ENCODE measurements at regions not wholly inside any gene's neighbourhood (a gene's known extent, or its start where the extent isn't known, plus 50 kb on each side); places are given as distances from the start of the nearest gene placed in this dataset.
"Not testable (repeated sequence)": the region's sequence is repeated elsewhere in the genome, so short reads cannot be mapped to it uniquely, and the experiment has no call there.

DNA sequence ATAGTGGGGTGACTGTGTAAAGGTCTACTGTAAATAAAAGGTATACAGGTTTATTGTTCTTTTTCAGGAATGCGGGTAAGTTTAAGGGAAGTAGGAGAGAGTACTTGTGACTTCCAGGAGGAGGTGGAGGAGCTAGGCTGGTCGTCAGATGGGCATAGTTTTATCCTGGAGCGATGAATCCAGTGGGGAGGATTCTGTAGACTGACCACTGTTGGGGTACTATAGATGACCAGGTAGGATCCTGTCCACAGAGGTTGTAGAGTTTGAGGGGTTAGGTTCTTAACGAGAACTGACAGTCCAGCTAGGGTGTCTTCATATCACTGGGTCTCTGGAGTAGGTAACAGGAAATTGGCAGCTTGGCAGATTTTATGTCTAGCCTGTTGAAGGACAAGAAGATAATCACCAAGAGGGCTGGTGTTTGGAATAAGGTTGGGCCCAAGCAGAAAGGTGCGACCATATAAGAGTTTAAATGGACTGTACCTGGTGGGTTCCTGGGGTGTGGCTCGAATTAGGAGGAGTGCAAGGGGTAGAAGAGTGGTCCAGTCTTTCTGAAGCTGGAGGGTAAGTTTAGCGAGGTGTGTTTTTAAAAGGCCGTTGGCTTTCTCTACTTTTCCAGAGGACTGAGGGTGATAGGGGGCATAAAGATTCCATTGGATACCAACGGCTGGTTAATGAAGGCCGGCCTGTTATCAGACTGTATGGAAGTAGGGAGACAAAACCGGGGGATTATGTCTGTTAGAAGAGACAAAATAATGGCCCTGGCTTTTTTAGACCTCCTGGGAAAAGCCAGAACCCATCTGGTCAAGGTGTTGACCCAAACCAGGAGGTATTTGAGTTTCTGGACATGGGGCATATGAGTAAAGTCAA lies 751.3 kb upstream of the ADGRB3 start:
- no peak overlapping the region for H3K4me3 Mint-ChIP-seq
- peaks cover 12% of the 10 kb centered on the region for H3K9me3 Mint-ChIP-seq
- H3K27me3 Mint-ChIP-seq, result no peaks in the 10 kb centered on the region
- no peaks in the 10 kb centered on the region for H3K36me3 Mint-ChIP-seq (ENCODE audit: low read depth)
- no peak overlapping the region for H3K27ac Mint-ChIP-seq
- no peak for ATAC-seq (replicated peaks)
- peaks cover 4% of the 10 kb centered on the region for H3K4me1 Mint-ChIP-seq

DNA sequence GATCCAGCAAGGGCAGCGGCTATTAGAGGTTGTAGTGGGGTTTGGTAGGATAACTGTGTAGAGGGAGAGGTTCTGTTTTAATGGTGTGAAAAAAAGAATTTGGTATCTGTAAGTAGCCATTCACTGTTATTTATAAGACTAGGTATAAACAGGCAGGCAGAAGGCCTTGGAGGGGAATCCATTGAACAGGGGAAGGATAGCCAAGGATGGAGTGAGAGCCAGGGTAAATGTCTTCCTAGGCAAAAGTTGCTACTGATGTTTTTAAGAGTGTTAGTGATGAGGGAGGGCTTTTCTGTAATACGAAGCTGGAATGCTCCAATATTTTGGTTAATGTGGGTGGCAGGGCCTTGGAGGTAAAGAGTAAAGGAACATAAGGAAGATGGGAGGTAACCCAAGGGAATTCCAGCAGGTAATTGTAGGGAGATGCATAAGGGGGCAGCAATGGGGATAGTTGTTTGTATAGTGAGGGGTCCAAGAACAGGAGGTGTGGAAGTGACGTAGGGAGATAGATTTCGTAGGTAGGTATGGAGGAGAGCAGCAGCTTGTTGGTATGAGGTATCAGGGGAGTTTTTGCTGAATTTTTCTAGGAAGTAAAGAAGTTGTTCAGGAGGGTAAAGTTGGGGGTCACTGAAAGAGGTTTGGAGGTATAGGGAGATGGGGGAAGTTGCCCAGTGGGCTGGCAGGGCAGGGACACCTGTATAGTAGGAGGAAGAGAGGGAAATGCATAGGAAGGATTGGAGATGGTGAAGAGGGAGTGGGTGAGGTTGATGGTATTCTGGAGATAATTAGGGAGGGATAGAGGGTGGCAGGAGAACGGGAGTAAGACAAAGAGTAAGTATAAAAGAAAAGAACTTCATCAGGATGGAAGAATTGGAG lies 752.4 kb upstream of the ADGRB3 start:
- no peaks in the 10 kb centered on the region for H3K4me1 Mint-ChIP-seq
- peaks cover 2% of the 10 kb centered on the region for H3K9me3 Mint-ChIP-seq
- no peaks in the 10 kb centered on the region for H3K36me3 Mint-ChIP-seq (ENCODE audit: low read depth)
- no peak overlapping the region for H3K27ac Mint-ChIP-seq
- H3K27me3 Mint-ChIP-seq, result no peaks in the 10 kb centered on the region
- no peak for ATAC-seq (replicated peaks)
- no peak overlapping the region for H3K4me3 Mint-ChIP-seq

- Mint-ChIP-seq H3K27me3 (no peaks in the 10 kb centered on the region), H3K4me3 (no peak overlapping the region), H3K4me1 (no peaks in the 10 kb centered on the region), H3K9me3 (no peaks in the 10 kb centered on the region), H3K36me3 (ENCODE audit: low read depth) (no peaks in the 10 kb centered on the region), H3K27ac (no peak overlapping the region)
- ATAC-seq (replicated peaks), result no peak
Observed at GRCh38 chr6:67881706-67882065, 753.4 kb upstream of the ADGRB3 start.

DNA sequence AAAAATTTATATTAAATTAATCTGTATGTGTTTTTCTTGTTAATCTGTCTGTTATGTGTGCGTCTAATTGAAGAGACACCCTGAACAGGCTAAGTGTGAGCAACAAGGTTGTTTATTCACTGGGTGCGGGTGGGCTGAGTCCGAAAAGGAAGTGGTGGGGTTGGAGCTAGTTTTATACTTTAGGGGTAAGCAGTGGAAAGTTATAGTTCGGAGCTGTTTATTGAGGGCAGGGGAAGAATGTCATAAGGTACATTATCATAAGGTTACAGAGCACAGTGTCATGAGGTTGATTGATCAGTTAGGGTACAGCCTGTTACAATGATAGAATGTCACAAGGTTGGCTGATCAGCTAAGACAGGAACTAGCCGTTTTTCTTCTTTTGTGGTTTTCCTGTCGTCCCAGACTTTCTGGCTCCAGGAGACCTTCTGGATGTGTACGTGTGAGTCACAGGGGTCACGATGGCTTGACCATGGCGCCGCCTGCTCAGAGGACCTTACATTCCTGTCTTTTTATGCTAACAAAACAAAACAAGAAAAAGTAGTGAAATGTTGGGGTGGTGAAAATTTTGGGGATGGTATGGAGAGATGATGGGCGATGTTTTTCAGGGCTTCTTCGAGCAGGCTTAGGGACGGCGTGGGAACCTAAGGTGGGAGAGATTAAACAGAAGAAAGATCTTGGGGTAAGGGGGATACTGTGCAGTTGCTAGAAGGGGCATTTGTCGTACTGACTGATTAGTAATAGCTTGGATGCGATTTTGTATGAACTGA lies 754.0 kb upstream of the ADGRB3 start:
- Mint-ChIP-seq H3K9me3 (no peaks in the 10 kb centered on the region), H3K4me1 (no peaks in the 10 kb centered on the region), H3K27me3 (no peaks in the 10 kb centered on the region), H3K4me3 (no peak overlapping the region), H3K27ac (no peak overlapping the region), H3K36me3 (ENCODE audit: low read depth) (no peaks in the 10 kb centered on the region)
- ATAC-seq (replicated peaks), result no peak

DNA sequence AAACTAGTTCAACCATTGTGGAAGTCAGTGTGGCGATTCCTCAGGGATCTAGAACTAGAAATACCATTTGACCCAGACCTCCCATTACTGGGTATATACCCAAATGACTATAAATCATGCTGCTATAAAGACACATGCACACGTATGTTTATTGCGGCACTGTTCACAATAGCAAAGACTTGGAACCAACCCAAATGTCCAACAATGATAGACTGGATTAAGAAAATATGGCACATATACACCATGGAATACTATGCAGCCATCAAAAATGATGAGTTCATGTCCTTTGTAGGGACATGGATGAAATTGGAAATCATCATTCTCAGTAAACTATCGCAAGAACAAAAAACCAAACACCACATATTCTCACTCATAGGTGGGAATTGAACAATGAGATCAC lies 754.7 kb upstream of the ADGRB3 start:
- not testable (repeated sequence) for H3K4me3 Mint-ChIP-seq; H3K36me3 Mint-ChIP-seq (ENCODE audit: low read depth); H3K27ac Mint-ChIP-seq; H3K9me3 Mint-ChIP-seq; H3K27me3 Mint-ChIP-seq; H3K4me1 Mint-ChIP-seq; ATAC-seq (replicated peaks)

DNA sequence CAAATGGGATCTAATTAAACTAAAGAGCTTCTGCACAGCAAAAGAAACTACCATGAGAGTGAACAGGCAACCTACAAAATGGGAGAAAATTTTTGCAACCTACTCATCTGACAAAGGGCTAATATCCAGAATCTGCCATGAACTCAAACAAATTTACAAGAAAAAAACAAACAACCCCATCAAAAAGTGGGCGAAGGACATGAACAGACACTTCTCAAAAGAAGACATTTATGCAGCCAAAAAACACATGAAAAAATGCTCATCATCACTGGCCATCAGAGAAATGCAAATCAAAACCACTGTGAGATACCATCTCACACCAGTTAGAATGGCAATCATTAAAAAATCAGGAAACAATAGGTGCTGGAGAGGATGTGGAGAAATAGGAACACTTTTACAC lies 755.2 kb upstream of the ADGRB3 start:
- H3K27ac Mint-ChIP-seq; ATAC-seq (replicated peaks); H3K4me3 Mint-ChIP-seq; H3K4me1 Mint-ChIP-seq; H3K27me3 Mint-ChIP-seq; H3K36me3 Mint-ChIP-seq (ENCODE audit: low read depth); H3K9me3 Mint-ChIP-seq: not testable (repeated sequence)

- H3K4me3 Mint-ChIP-seq; H3K27me3 Mint-ChIP-seq; H3K4me1 Mint-ChIP-seq; H3K27ac Mint-ChIP-seq; H3K9me3 Mint-ChIP-seq; H3K36me3 Mint-ChIP-seq (ENCODE audit: low read depth); ATAC-seq (replicated peaks): not testable (repeated sequence)
Observed at GRCh38 chr6:67879105-67879904, 755.8 kb upstream of the ADGRB3 start.

- not testable (repeated sequence) for H3K27ac Mint-ChIP-seq; H3K4me1 Mint-ChIP-seq; H3K4me3 Mint-ChIP-seq; H3K36me3 Mint-ChIP-seq (ENCODE audit: low read depth); H3K27me3 Mint-ChIP-seq; ATAC-seq (replicated peaks); H3K9me3 Mint-ChIP-seq
Observed at GRCh38 chr6:67878216-67878615, 756.9 kb upstream of the ADGRB3 start.

- peaks cover 10% of the 10 kb centered on the region for H3K9me3 Mint-ChIP-seq
- ATAC-seq (replicated peaks), result no peak
- H3K4me1 Mint-ChIP-seq, result no peaks in the 10 kb centered on the region
- H3K36me3 Mint-ChIP-seq (ENCODE audit: low read depth), result no peaks in the 10 kb centered on the region
- no peak overlapping the region for H3K27ac Mint-ChIP-seq
- no peak overlapping the region for H3K4me3 Mint-ChIP-seq
- no peaks in the 10 kb centered on the region for H3K27me3 Mint-ChIP-seq
Observed at GRCh38 chr6:67877288-67877687, 757.8 kb upstream of the ADGRB3 start.

- Mint-ChIP-seq H3K4me3 (no peak overlapping the region), H3K27ac (no peak overlapping the region), H3K36me3 (ENCODE audit: low read depth) (no peaks in the 10 kb centered on the region), H3K27me3 (no peaks in the 10 kb centered on the region), H3K4me1 (no peaks in the 10 kb centered on the region), H3K9me3 (peaks cover 10% of the 10 kb centered on the region)
- no peak for ATAC-seq (replicated peaks)
Observed at GRCh38 chr6:67875877-67876383, 759.2 kb upstream of the ADGRB3 start.

DNA sequence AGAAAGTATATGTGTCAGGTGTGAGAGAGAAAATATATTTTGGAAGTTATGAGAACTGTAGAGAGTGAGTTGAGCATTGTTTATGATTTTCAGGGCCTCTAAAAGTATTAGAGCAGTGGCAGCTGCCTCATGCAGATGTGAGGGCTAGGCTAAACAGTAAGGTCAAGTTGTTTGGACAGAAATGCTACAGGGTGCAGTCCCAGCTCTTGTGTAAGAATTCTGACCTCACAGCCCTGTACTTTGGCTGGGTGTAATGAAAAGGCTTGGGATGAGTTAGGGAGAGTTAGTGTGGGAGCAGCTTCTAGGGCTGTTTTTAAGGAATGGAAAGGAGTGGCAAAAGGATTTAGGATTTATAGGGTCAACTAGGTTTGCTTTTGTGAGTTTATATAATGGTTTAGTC lies 764.8 kb upstream of the ADGRB3 start:
- H3K4me3 Mint-ChIP-seq, result no peak overlapping the region
- H3K27me3 Mint-ChIP-seq, result no peaks in the 10 kb centered on the region
- no peak for ATAC-seq (replicated peaks)
- H3K4me1 Mint-ChIP-seq, result no peaks in the 10 kb centered on the region
- H3K27ac Mint-ChIP-seq, result no peak overlapping the region
- H3K9me3 Mint-ChIP-seq, result peaks cover 14% of the 10 kb centered on the region
- no peaks in the 10 kb centered on the region for H3K36me3 Mint-ChIP-seq (ENCODE audit: low read depth)

- no peak overlapping the region for H3K27ac Mint-ChIP-seq
- H3K4me3 Mint-ChIP-seq, result no peak overlapping the region
- no peaks in the 10 kb centered on the region for H3K27me3 Mint-ChIP-seq
- peaks cover 13% of the 10 kb centered on the region for H3K9me3 Mint-ChIP-seq
- no peaks in the 10 kb centered on the region for H3K36me3 Mint-ChIP-seq (ENCODE audit: low read depth)
- no peak for ATAC-seq (replicated peaks)
- H3K4me1 Mint-ChIP-seq, result no peaks in the 10 kb centered on the region
Observed at GRCh38 chr6:67863346-67863745, 771.7 kb upstream of the ADGRB3 start.

DNA sequence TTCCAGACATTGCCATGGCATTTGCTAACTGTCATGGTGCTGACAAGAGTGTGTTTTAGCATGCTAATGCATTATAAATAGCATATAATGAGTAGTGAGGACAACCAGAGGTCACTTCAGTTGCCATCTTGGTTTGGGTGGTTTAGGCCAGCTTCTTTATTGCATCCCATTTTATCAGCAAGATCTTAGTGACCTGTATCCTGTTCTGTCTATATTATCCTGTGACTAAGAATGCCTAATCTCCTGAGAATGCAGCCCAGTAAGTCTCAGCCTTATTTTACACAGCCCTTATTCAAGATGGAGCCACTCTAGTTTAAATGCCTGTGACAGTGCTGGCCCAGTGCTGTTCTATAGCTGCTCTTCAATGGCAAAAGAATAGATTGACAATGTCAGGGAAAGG lies 781.0 kb upstream of the ADGRB3 start:
- peaks cover 8% of the 10 kb centered on the region for H3K9me3 Mint-ChIP-seq
- H3K27ac Mint-ChIP-seq, result no peak overlapping the region
- no peaks in the 10 kb centered on the region for H3K36me3 Mint-ChIP-seq (ENCODE audit: low read depth)
- no peak for ATAC-seq (replicated peaks)
- H3K27me3 Mint-ChIP-seq, result no peaks in the 10 kb centered on the region
- no peak overlapping the region for H3K4me3 Mint-ChIP-seq
- H3K4me1 Mint-ChIP-seq, result no peaks in the 10 kb centered on the region

DNA sequence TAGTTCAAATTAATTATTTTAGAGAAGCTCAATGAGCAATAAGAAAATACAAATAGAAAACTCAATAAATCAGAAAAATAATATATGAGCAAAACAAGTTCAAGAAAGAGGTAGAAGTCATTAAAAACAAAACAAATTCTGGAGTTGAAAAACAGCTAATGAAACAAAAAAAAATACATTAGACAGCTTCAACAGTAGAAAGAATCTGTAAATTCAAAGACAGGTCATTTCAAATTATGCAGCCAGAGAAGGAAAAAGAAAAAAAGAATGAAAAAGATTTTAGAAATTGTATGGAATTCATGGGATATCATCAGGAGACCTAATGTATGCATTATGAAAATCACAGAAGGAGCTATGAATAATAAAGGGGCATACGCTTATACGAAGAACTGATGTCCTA lies 795.3 kb upstream of the ADGRB3 start:
- Mint-ChIP-seq H3K36me3 (ENCODE audit: low read depth) (no peaks in the 10 kb centered on the region), H3K4me1 (no peaks in the 10 kb centered on the region), H3K27ac (no peak overlapping the region), H3K4me3 (no peak overlapping the region), H3K9me3 (peaks cover 14% of the 10 kb centered on the region), H3K27me3 (no peaks in the 10 kb centered on the region)
- no peak for ATAC-seq (replicated peaks)
